HCT116 (cell line): ENCODE measurements at regions not wholly inside any gene's neighbourhood (a gene's known extent, or its start where the extent isn't known, plus 50 kb on each side); places are given as distances from the start of the nearest gene placed in this dataset.

Experiments used
- ATAC-seq: fragments of 200-7000 bp; cut with Tn5 transposase; 2 replicates; pipeline ENCODE4 v1.9.1; 2020; ENCODE audit warnings: mild to moderate bottlenecking, moderate library complexity
- BruUV-seq: library from RNA; stranded (reverse); fragments of 400-500 nt; replicated peaks from 2 replicates; lab custom pipeline; 2021; lab: Mats Ljungman, UMichigan
- CTCF ChIA-PET: fragments of 300-600 bp; sonication (Branson Sonifier 250); formaldehyde crosslinking; loops from one replicate; lab custom pipeline; 2021; ENCODE audit warnings: antibody characterized with exemption; lab: Charles Lee
- POLR2A ChIA-PET: fragments of 300-600, 350-600 bp; sonication (Branson Sonifier 250); formaldehyde crosslinking; loops from one replicate; lab custom pipeline; 2021; ENCODE audit warnings: antibody characterized with exemption; lab: Charles Lee
- RAD21 ChIA-PET, 2 experiments: fragments of 300-600 bp; sonication (Branson Sonifier 250); formaldehyde crosslinking; loops; one replicate each; lab custom pipeline; 2023; ENCODE audit warnings: low total read pairs in 2 of 2; ENCODE audit not compliant: uncharacterized antibody in 2 of 2, unreplicated experiment in 2 of 2, low non-redundant PET in 1 of 2; lab: Charles Lee
- DNase-seq: peaks from one replicate; pipeline ENCODE4 v3.0.0-alpha.2; 2010; ENCODE audit warnings: low read depth, low spot score
- H2AFZ ChIP-seq: fragments of 200-600 bp; shearing (Covaris generic), sonication (generic); 2 replicates; pipeline ENCODE4 v1.6.1; 2017; ENCODE audit warnings: low read depth, mixed run types, mixed read lengths, antibody characterized with exemption, low read length; ENCODE audit not compliant: poor library complexity, severe bottlenecking
- H3K27ac ChIP-seq: 2 replicates; pipeline ENCODE4 v1.5.1; 2012; ENCODE audit warnings: low read depth, low read length
- H3K27me3 ChIP-seq: fragments of 200-600 bp; sonication (generic); 2 replicates; pipeline ENCODE4 v1.6.1; 2016; ENCODE audit warnings: mixed run types, low read length, mixed read lengths; ENCODE audit not compliant: insufficient read depth
- H3K36me3 ChIP-seq, 2 experiments: fragments of 200-500 bp in 1 of 2; fragments of 200-600 bp in 1 of 2; sonication (Bioruptor generic) in 1 of 2; sonication (generic) in 1 of 2; 2 replicates each; pipeline versions ENCODE4 v1.5.1 to v1.6.1; 2014 to 2016; ENCODE audit warnings: low read length in 2 of 2, inconsistent platforms in 1 of 2, mixed read lengths in 1 of 2, mixed run types in 1 of 2; ENCODE audit not compliant: insufficient read depth in 2 of 2, control insufficient read depth in 1 of 2
- H3K4me1 ChIP-seq, 2 experiments: fragments of 200-600 bp in 1 of 2; sonication (generic) in 1 of 2; 2 replicates each; pipeline versions ENCODE4 v1.5.1 to v1.6.1; 2012 to 2017; ENCODE audit warnings: low read length in 2 of 2, inconsistent platforms in 1 of 2, mild to moderate bottlenecking in 1 of 2, mixed read lengths in 1 of 2, mixed run types in 1 of 2, moderate library complexity in 1 of 2; ENCODE audit not compliant: insufficient read depth in 2 of 2, control insufficient read depth in 1 of 2
- H3K4me2 ChIP-seq: fragments of 200-600 bp; sonication (generic); 2 replicates; pipeline ENCODE4 v1.6.1; 2017; ENCODE audit warnings: mixed run types, low read length, mixed read lengths
- H3K4me3 ChIP-seq, 2 experiments: fragments of 200-600 bp in 1 of 2; sonication (generic) in 1 of 2; replicated peaks in 1 of 2; 2 replicates each; pipeline ENCODE4 v1.5.1; 2011 to 2016; ENCODE audit warnings: low read length in 2 of 2, control low read depth in 1 of 2, low read depth in 1 of 2, mild to moderate bottlenecking in 1 of 2, mixed read lengths in 1 of 2, mixed run types in 1 of 2
- H3K79me2 ChIP-seq: fragments of 200-600 bp; sonication (generic); 2 replicates; pipeline ENCODE4 v1.6.1; 2017; ENCODE audit warnings: mild to moderate bottlenecking, mixed run types, low read length, moderate library complexity, mixed read lengths; ENCODE audit not compliant: insufficient read depth
- H3K9ac ChIP-seq: fragments of 200-600 bp; sonication (generic); 2 replicates; pipeline ENCODE4 v1.6.1; 2016; ENCODE audit warnings: low read length, mixed read lengths
- H3K9me2 ChIP-seq: fragments of 200-600 bp; sonication (generic), shearing (Covaris generic); 2 replicates; pipeline ENCODE4 v1.6.1; 2017; ENCODE audit warnings: mixed run types, mild to moderate bottlenecking, moderate library complexity; ENCODE audit not compliant: insufficient read depth
- H3K9me3 ChIP-seq, 2 experiments: fragments of 200-500 bp in 1 of 2; fragments of 200-600 bp in 1 of 2; sonication (Bioruptor generic) in 1 of 2; sonication (generic) in 1 of 2; 2 replicates each; pipeline ENCODE4 v1.6.1; 2014 to 2017; ENCODE audit warnings: low read length in 2 of 2, mixed read lengths in 2 of 2, inconsistent platforms in 1 of 2, low read depth in 1 of 2, mild to moderate bottlenecking in 1 of 2, mixed run types in 1 of 2, moderate library complexity in 1 of 2; ENCODE audit not compliant: control insufficient read depth in 1 of 2, insufficient read depth in 1 of 2
- H4K20me1 ChIP-seq: fragments of 200-600 bp; sonication (generic), shearing (Covaris generic); 2 replicates; pipeline ENCODE4 v1.6.1; 2017; ENCODE audit warnings: mixed run types, mild to moderate bottlenecking, moderate library complexity; ENCODE audit not compliant: insufficient read depth
- CBX3 ChIP-seq: IDR thresholded peaks from 2 replicates; pipeline ENCODE4 v1.6.1; 2012; ENCODE audit warnings: low read depth
- ELF1 ChIP-seq: IDR thresholded peaks from 2 replicates; pipeline ENCODE4 v1.6.1; 2012; ENCODE audit warnings: low read depth, borderline replicate concordance
- EZH2phosphoT487 ChIP-seq: fragments of 200-600 bp; IDR thresholded peaks from 2 replicates; pipeline ENCODE4 v1.6.1; 2018; ENCODE audit warnings: antibody characterized with exemption, borderline replicate concordance
- SRF ChIP-seq: IDR thresholded peaks from 2 replicates; pipeline ENCODE4 v1.6.1; 2012; ENCODE audit warnings: low read depth
- YY1 ChIP-seq: IDR thresholded peaks from 2 replicates; pipeline ENCODE4 v1.6.1; 2011; ENCODE audit warnings: low read length, low read depth, moderate library complexity, mild to moderate bottlenecking; ENCODE audit not compliant: insufficient replicate concordance; ENCODE audit errors: extremely low read depth
- ZNF274 ChIP-seq: fragments of 200-500 bp; sonication (Bioruptor generic); IDR thresholded peaks from 2 replicates; pipeline ENCODE4 v1.6.1; 2014; ENCODE audit warnings: mild to moderate bottlenecking, low read depth, low read length, inconsistent platforms
- intact Hi-C: fragments of 100-400 bp; cut with micrococcal nuclease; formaldehyde crosslinking; loops from 2 replicates; pipeline ENCODE4 v1.10.0; 2022
- TF ChIP-seq, protein P1 (sequence below): IDR thresholded peaks from 2 replicates; pipeline ENCODE4 v1.6.1; 2012; ENCODE audit warnings: low read depth
- TF ChIP-seq, protein P2 (sequence below), 3 experiments: fragments of 200-600 bp in 1 of 3; sonication (generic) in 1 of 3; IDR thresholded peaks in 2 of 3; conservative IDR thresholded peaks in 1 of 3; 2 replicates each; pipeline ENCODE4 v1.5.1; 2012 to 2017; ENCODE audit warnings: low read depth in 2 of 3, low read length in 2 of 3, antibody characterized with exemption in 1 of 3, borderline replicate concordance in 1 of 3, control low read depth in 1 of 3, mild to moderate bottlenecking in 1 of 3, mixed read lengths in 1 of 3, mixed run types in 1 of 3, moderate library complexity in 1 of 3; ENCODE audit not compliant: insufficient read depth in 1 of 3
- TF ChIP-seq, protein P3 (sequence below): IDR thresholded peaks from 2 replicates; pipeline ENCODE4 v1.6.1; 2011; ENCODE audit warnings: mild to moderate bottlenecking, low read length, moderate library complexity; ENCODE audit not compliant: insufficient replicate concordance; ENCODE audit errors: extremely low read depth
- TF ChIP-seq, protein P4 (sequence below): IDR thresholded peaks from 2 replicates; pipeline ENCODE4 v1.6.1; 2012

DNA sequence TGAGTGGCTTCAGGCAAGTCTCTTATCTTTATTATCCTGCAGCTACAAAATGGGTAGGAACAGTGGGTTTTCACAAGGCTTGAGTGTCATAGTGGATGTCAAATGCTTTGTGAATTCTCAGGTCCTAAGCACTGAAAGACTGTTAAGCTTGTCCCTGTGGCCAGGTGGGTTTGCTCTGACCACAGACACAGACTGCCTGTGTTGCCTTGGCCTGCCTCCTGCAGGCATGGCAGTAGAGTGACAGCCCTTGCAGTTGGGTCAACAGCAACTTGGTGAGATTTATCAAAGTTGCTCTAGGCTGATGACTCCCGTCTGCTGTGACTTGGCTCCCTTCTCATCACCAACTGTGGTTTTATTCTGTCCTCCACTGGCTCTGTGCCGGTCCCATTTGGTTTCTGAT, 520.0 kb upstream of the CCDC196 start:
- H3K27me3 ChIP-seq, result peaks cover 36% of the 10 kb centered on the region; the same call in 1 of the 2 replicates
- no peaks in the 10 kb centered on the region for H3K9me3 ChIP-seq
- no peak for DNase-seq
- ATAC-seq, result no peak
- H3K27ac ChIP-seq, result no peak overlapping the region
- H3K4me3 ChIP-seq, result no peak overlapping the region
- H2AFZ ChIP-seq, result no peak overlapping the region
- ChIA-PET POLR2A (no interaction called here), RAD21 (no interaction called here), CTCF (interaction anchor here (1.0 kb wide), 1 partner anchor 551 kb away, joined by 3 read pairs; no protein-coding TSS in a partner anchor)
- no peak overlapping the region for H3K9ac ChIP-seq
- no peak overlapping the region for H3K4me2 ChIP-seq
- intact Hi-C loops, result no loop called here
- no peaks in the 10 kb centered on the region for H3K36me3 ChIP-seq
- no peaks in the 10 kb centered on the region for H3K9me2 ChIP-seq
- no peaks in the 10 kb centered on the region for H3K79me2 ChIP-seq
- H3K4me1 ChIP-seq, result no peaks in the 10 kb centered on the region
- no peaks in the 10 kb centered on the region for H4K20me1 ChIP-seq
- BruUV-seq, result no TSS peak
- TF ChIP-seq, protein P1, sequence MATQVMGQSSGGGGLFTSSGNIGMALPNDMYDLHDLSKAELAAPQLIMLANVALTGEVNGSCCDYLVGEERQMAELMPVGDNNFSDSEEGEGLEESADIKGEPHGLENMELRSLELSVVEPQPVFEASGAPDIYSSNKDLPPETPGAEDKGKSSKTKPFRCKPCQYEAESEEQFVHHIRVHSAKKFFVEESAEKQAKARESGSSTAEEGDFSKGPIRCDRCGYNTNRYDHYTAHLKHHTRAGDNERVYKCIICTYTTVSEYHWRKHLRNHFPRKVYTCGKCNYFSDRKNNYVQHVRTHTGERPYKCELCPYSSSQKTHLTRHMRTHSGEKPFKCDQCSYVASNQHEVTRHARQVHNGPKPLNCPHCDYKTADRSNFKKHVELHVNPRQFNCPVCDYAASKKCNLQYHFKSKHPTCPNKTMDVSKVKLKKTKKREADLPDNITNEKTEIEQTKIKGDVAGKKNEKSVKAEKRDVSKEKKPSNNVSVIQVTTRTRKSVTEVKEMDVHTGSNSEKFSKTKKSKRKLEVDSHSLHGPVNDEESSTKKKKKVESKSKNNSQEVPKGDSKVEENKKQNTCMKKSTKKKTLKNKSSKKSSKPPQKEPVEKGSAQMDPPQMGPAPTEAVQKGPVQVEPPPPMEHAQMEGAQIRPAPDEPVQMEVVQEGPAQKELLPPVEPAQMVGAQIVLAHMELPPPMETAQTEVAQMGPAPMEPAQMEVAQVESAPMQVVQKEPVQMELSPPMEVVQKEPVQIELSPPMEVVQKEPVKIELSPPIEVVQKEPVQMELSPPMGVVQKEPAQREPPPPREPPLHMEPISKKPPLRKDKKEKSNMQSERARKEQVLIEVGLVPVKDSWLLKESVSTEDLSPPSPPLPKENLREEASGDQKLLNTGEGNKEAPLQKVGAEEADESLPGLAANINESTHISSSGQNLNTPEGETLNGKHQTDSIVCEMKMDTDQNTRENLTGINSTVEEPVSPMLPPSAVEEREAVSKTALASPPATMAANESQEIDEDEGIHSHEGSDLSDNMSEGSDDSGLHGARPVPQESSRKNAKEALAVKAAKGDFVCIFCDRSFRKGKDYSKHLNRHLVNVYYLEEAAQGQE, result no peak
- TF ChIP-seq EZH2phosphoT487 (no peak), SRF (no peak), CBX3 (no peak), YY1 (no peak), ZNF274 (no peak), ELF1 (no peak)
- TF ChIP-seq, protein P2, sequence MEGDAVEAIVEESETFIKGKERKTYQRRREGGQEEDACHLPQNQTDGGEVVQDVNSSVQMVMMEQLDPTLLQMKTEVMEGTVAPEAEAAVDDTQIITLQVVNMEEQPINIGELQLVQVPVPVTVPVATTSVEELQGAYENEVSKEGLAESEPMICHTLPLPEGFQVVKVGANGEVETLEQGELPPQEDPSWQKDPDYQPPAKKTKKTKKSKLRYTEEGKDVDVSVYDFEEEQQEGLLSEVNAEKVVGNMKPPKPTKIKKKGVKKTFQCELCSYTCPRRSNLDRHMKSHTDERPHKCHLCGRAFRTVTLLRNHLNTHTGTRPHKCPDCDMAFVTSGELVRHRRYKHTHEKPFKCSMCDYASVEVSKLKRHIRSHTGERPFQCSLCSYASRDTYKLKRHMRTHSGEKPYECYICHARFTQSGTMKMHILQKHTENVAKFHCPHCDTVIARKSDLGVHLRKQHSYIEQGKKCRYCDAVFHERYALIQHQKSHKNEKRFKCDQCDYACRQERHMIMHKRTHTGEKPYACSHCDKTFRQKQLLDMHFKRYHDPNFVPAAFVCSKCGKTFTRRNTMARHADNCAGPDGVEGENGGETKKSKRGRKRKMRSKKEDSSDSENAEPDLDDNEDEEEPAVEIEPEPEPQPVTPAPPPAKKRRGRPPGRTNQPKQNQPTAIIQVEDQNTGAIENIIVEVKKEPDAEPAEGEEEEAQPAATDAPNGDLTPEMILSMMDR (IDR thresholded peaks at IDR 0.05 in 2 of 3, conservative IDR thresholded peaks at IDR 0.05 in 1 of 3; ENCODE audit: borderline replicate concordance in 1 of 3, insufficient read depth in 1 of 3, low read depth in 2 of 3, low read length in 2 of 3), result no peak
- TF ChIP-seq, protein P3, sequence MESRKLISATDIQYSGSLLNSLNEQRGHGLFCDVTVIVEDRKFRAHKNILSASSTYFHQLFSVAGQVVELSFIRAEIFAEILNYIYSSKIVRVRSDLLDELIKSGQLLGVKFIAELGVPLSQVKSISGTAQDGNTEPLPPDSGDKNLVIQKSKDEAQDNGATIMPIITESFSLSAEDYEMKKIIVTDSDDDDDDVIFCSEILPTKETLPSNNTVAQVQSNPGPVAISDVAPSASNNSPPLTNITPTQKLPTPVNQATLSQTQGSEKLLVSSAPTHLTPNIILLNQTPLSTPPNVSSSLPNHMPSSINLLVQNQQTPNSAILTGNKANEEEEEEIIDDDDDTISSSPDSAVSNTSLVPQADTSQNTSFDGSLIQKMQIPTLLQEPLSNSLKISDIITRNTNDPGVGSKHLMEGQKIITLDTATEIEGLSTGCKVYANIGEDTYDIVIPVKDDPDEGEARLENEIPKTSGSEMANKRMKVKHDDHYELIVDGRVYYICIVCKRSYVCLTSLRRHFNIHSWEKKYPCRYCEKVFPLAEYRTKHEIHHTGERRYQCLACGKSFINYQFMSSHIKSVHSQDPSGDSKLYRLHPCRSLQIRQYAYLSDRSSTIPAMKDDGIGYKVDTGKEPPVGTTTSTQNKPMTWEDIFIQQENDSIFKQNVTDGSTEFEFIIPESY, result no peak
- TF ChIP-seq, protein P4, sequence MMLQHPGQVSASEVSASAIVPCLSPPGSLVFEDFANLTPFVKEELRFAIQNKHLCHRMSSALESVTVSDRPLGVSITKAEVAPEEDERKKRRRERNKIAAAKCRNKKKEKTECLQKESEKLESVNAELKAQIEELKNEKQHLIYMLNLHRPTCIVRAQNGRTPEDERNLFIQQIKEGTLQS, result no peak
